NOMO-1 treated with DMSO at 0.1 percent for 48 hours (cell line): ENCODE measurements at regions not wholly inside any gene's neighbourhood (a gene's known extent, or its start where the extent isn't known, plus 50 kb on each side); places are given as distances from the start of the nearest gene placed in this dataset.
A peak's percentile ranks its signal among the peaks of the same experiment; 100 is the strongest.

Experiments
- DNase-seq: peaks from one replicate; lab custom pipeline; 2025; ENCODE audit not compliant: unreplicated experiment; lab: John Stamatoyannopoulos, UW

GRCh38 chr20:60599381-60599780 lies 641.2 kb downstream of the CDH26 start:
- DNase-seq: no peak

GRCh38 chr20:60600036-60600435 lies 641.8 kb downstream of the CDH26 start:
- DNase-seq: no peak

GRCh38 chr20:60624066-60624465 lies 628.0 kb upstream of the CDH4 start:
- no peak for DNase-seq

GRCh38 chr20:60627751-60628565 lies 624.1 kb upstream of the CDH4 start:
- DNase-seq: no peak

- no peak for DNase-seq
These were observed 623.3 kb upstream of the CDH4 start for GRCh38 chr20:60628749-60629148.

GRCh38 chr20:60629206-60629605 lies 622.9 kb upstream of the CDH4 start:
- no peak for DNase-seq

- DNase-seq: no peak
These were observed 621.5 kb upstream of the CDH4 start for GRCh38 chr20:60630609-60631008.

GRCh38 chr20:60631585-60632287 lies 620.3 kb upstream of the CDH4 start:
- no peak for DNase-seq

GRCh38 chr20:60632391-60633262 lies 619.4 kb upstream of the CDH4 start:
- DNase-seq: peak; percentile 74

- no peak for DNase-seq
These were observed 617.4 kb upstream of the CDH4 start for GRCh38 chr20:60634491-60635172.

GRCh38 chr20:60636417-60636816 lies 615.6 kb upstream of the CDH4 start:
- no peak for DNase-seq

GRCh38 chr20:60637801-60638200 lies 614.3 kb upstream of the CDH4 start:
- no peak for DNase-seq

- no peak for DNase-seq
These were observed 613.5 kb upstream of the CDH4 start for GRCh38 chr20:60638430-60639098.

GRCh38 chr20:60641879-60642447 lies 610.1 kb upstream of the CDH4 start:
- DNase-seq: no peak

- no peak for DNase-seq
These were observed 609.5 kb upstream of the CDH4 start for GRCh38 chr20:60642541-60642940.

- DNase-seq: peak; percentile 78
These were observed 603.5 kb upstream of the CDH4 start for GRCh38 chr20:60648556-60648955.

GRCh38 chr20:60649541-60649940 lies 602.5 kb upstream of the CDH4 start:
- DNase-seq: peak; percentile 79

GRCh38 chr20:60650087-60650486 lies 602.0 kb upstream of the CDH4 start:
- no peak for DNase-seq

GRCh38 chr20:60652046-60652445 lies 600.0 kb upstream of the CDH4 start:
- no peak for DNase-seq

GRCh38 chr20:60652615-60653014 lies 599.4 kb upstream of the CDH4 start:
- no peak for DNase-seq
